Stimulated activated CD4-positive, alpha-beta T cell treated with anti-CD3 and anti-CD28 coated beads, Interleukin-4, amount 100 ng/mL, for 48 hours (primary cell): ENCODE measurements at regions not wholly inside any gene's neighbourhood (a gene's known extent, or its start where the extent isn't known, plus 50 kb on each side); places are given as distances from the start of the nearest gene placed in this dataset.
"Not testable (repeated sequence)": the region's sequence is repeated elsewhere in the genome, so short reads cannot be mapped to it uniquely, and the experiment has no call there.

Experiments used
- DNase-seq, 2 donors: peaks; one replicate each; pipeline ENCODE4 v3.0.0-alpha.2; 2020; ENCODE audit warnings: low read depth in 2 of 2

DNA sequence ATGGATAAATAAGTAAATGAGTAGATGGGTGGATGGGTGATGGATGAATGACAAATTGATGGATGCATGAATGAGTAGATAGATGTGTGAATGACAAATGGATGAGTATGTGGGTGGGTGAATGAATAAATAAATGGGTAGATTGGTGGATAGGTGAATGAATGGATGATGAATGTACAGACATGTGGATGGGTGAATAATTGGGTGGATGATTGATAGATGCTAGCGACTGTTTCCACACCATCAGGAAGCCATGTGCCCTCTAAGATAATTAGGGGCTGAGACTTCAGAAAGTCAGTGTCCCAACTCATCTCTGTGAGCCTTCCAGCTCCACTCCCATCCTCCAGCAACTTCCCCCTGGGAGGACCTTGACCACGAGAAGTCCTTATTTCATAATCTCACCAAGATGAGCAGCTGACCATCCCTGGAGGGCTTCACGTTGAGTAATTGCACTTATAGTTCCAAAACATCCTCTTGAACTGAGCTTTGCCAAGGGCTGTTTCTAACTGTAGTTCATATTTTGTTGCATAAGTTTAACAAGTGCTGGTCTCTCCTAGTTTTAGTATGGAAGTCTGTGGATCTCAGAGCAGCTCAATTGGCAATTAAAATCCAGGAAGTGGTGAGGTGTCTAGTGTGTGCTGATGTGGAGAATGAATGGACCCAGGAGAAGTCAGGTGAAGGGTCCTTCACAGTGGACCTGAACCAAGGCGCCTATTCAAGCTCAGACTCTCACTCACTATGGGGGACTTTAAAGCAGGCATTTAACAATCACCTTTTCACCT lies 295.7 kb downstream of the ADGRD1 start:
- no peak for DNase-seq

GRCh38 chr12:131250028-131250950 lies 296.6 kb downstream of the ADGRD1 start:
- DNase-seq = no peak

GRCh38 chr12:131250951-131251315 lies 297.2 kb downstream of the ADGRD1 start:
- DNase-seq = no peak

DNA sequence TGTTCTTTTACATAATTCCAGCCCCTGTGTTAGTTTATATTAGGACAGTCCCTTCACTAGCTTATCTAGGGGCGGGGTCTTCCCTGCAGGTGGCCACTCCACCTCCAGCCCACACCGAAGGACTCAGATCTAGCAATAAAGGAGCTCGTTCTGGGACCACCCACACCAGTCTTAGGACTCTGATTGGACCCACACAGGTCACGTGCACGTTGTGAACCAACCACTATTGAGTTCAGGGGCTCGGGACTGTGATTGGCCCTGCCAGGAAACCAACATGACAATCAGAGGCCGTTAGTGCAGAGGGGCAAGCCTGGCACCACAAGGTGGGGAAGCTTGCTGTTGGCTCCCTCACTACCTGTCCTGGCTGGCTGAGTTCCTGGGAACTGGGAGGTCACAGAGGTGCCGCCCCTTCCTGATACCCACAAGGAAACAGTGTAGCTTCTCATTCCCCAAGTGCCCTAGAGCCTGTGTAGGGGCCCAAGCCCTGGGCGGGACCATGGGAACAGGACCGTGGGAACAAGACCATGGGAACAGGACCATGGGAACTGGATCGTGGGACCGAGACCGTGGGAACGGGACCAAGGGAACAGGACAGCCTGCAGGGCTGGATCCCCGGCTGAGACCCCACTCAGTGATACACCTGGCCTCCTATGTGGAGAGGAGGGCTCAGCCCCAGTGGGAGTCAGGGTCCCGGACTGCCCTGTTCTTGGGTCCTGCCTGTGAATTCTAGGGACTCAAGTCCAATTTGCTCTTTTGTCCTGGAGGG lies 297.8 kb downstream of the ADGRD1 start:
- DNase-seq = no peak

DNA sequence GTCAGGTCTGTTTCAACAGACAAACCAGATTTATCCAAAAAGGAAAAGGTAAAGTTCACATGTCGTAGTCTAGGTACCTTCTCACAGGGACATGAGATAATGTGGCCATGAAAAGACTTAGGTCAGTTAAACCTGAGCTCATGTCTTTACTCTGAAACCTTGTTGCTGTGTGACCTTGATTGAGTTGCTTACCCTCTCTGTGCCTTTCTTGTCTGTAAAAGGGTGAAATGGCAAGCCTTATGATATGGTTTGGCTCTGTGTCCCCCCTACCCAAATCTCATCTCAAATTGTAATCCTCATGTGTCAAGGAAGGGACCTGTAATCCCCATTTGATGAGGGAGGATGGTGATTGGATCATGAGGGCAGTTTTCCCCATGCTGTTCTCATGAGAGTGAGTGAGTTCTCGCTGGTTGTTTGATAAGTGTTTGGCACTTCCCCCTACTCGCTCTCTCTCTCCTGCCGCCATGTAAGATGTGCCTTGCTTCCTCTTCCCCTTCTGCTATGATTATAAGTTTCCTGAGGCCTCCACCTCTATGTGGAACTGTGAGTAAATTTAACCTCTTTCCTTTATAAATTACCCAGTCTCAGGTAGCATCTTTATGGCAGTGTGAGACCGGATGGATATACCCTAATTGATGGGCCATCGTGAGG lies 299.8 kb downstream of the ADGRD1 start:
- DNase-seq = no peak

DNA sequence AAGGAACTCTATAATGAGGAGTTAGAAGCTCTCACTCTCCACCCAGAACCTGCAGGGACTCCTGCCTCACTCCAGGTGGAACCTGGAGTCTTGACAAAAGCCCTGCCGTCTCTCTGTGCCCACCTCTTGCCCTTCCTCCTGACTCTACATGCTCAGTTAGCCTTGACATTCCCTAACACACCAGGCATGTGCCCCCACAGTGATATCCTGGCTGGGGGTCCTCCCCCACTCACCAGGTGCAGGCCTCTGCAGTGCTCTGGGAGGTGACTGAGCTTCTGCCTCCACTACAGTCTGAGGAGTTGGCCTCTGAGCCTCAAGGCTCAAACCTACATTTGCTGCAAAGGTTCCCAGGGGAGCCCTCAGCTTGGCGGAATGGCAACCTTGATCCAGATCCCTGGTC lies 300.7 kb downstream of the ADGRD1 start:
- DNase-seq = no peak

DNA sequence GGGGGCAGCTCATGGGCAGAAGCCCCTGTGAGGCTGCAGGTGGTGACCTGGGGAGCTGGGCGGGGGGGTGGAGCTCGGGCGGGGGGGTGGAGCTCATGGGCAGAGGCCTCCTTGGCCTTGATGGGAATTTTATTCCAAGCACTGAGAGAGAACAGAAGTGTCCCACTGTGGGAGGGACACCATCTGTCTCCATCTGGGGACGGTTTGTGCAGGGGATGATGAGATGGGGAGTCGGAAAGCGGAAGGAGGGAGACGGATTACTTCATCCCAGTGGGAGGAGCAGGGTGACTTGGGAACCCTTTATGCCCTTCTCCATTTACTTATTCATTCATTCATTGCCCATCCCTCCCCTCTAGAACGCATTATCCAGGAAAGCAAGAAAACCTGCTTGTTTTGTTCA lies 304.7 kb downstream of the ADGRD1 start:
- DNase-seq = no peak

DNA sequence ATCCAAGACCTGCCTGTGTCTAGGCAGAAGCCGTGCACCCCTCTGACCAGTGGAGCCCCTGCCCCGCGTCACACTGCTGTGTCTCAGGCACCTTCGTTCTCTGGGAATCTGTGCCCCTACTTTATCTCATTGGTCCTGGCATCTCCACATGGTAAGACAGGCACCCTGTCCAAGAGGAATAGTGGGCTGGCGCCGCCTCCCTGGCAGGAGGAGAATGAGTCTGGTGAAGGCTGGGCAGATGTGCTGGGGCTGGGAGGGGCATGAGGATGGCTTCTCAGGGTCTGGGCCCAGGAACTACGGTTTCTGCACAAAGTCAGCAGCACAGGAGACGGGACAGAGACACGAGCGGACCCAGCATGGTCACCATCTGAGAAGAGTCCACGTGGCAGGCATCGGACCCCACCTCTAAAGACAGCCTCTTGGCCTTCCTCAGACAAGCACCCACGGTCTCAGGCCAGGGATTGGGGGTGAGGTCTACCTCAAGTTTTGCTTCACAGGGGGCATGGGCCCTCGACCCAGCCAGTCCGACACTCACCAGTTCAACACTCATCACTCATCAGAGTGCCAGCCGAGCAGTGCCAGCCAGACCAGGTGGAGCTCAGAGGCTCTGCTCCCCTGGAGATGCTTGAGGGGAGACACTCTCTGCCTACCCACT lies 306.7 kb downstream of the ADGRD1 start:
- no peak for DNase-seq

GRCh38 chr12:131260954-131261353 lies 307.2 kb downstream of the ADGRD1 start:
- no peak for DNase-seq

GRCh38 chr12:131261906-131262305 lies 308.2 kb downstream of the ADGRD1 start:
- no peak for DNase-seq

- no peak for DNase-seq
These were observed 309.9 kb downstream of the ADGRD1 start for GRCh38 chr12:131263626-131264025.

- DNase-seq = no peak
These were observed 310.9 kb downstream of the ADGRD1 start for GRCh38 chr12:131264635-131265034.

- DNase-seq = no peak
These were observed 313.1 kb downstream of the ADGRD1 start for GRCh38 chr12:131266591-131267467.

DNA sequence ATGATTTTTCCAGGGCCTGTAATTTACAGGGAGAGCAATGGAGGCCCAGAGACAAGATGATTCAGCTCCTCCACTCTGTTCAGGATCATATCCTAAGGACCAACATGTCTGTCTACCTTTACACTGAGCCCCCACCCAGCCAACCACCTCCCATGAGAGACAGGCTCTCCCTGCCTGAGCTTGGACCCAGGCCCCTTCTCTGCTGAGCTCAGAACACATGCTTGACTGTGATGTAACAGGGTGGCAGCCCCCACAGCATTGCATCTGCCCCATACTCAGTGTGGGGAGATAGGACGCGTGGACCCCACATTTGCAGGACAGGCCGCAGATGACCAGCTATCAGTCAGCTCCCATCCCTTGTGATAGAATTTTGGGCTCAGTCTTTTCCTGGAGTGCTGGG lies 313.9 kb downstream of the ADGRD1 start:
- no peak for DNase-seq

GRCh38 chr12:131268123-131268522 lies 314.4 kb downstream of the ADGRD1 start:
- DNase-seq = not testable (repeated sequence)

DNA sequence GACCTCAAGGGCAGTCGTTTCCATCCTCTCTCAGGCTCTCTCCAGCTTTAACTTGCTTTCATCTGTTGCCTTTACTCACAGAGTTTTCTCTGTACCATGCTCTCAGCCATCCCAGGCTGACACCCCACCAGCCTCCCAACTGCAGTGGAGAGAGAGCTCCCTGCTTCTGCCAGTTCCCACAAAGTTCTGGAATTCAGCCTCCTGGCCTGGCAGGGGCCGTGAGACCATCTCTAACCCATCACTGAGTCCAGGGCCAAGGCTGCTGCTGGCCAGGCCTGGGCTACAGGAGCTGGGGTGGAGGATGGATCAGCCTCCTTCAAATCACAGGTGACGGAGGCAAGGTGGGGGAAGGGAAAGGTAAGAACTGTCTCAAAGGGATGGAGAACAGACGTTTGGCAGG lies 314.9 kb downstream of the ADGRD1 start:
- DNase-seq = not testable (repeated sequence)

DNA sequence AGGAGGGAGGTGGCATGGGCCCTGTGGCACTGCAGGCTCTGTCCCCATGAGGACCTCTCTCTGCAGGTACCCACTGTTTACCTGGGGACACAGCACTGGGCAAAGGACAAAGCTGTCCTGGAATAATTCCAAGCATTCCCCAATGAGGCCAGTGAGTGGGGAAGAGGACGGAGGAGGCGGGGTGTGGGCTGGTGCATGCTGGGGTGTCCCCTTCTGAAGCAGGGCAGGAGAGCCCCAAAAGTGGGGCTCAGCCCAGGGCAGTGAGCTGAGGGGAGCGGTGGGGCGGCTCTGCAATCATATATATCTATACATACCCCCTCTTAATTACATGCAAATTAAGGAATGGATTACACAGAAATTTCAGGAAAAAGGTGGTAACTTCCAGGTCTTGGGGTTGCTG lies 315.8 kb downstream of the ADGRD1 start:
- no peak for DNase-seq

DNA sequence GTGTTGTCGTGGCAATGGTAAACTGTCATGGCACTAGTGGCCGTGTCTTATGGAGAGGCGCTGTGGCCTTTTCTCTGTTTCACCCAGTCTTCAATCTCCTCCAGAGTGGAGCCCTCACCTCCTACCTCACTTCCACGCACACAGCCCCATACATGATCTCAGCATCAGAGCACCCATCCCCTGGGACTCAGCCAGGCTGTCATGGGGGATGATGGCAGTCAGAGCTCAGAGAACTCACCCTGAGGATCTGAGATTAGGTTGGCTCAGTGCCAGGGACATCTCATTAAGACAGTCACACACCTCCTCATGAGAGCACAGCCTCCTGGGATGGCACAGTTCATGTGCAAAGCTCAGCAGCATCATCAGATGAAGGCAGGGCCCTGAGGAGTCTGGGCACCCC lies 316.3 kb downstream of the ADGRD1 start:
- DNase-seq = not testable (repeated sequence)

DNA sequence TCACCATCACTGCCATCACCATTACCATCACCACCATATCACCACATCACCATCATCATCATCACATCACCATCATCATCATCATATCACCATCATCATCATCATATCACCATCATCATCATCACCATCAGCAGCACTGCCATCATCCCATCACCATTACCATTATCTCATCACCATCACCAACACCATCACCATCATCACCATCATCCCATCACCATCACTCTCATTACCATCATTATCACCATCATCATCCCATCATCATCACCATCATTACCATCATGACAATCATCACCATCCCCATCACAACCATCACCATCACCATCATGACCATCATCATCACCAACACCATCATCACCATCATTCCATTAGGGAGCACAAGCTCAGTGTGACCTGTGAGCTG lies 318.0 kb downstream of the ADGRD1 start:
- no peak for DNase-seq

- not testable (repeated sequence) for DNase-seq
These were observed 318.6 kb downstream of the ADGRD1 start for GRCh38 chr12:131272283-131272814.
